ENCODE measurements at regions not wholly inside any gene's neighbourhood (a gene's known extent, or its start where the extent isn't known, plus 50 kb on each side); places are given as distances from the start of the nearest gene placed in this dataset.

- DNase-seq: no peak
Measured at GRCh38 chr14:85281921-85282320, 248.0 kb upstream of the FLRT2 start.

- DNase-seq: no peak
Measured at GRCh38 chr14:85288041-85288440, 241.9 kb upstream of the FLRT2 start.

GRCh38 chr14:85291731-85292130 lies 238.2 kb upstream of the FLRT2 start:
- DNase-seq: no peak

GRCh38 chr14:85293612-85294234 lies 236.2 kb upstream of the FLRT2 start:
- no peak for DNase-seq

DNA sequence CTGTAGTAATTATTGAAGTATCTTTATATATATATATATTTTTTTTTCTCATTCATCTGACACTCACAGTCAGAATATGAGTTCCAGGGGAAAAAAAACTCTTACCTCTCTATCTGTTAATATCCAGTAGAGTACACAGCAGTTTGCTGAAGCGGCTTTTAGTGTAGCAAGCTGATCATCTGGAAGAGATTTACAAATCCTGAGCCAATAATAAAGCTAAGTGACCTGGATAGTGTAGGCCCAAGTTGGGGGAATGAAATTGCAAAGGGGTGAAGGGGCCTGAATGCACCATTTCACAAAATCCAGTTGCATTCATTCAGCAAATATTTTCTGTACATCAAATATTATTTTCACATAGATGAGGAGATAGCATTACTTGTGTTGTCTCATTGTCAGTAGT lies 234.6 kb upstream of the FLRT2 start:
- DNase-seq: no peak

- no peak for DNase-seq
Measured at GRCh38 chr14:85296456-85297210, 233.3 kb upstream of the FLRT2 start.

DNA sequence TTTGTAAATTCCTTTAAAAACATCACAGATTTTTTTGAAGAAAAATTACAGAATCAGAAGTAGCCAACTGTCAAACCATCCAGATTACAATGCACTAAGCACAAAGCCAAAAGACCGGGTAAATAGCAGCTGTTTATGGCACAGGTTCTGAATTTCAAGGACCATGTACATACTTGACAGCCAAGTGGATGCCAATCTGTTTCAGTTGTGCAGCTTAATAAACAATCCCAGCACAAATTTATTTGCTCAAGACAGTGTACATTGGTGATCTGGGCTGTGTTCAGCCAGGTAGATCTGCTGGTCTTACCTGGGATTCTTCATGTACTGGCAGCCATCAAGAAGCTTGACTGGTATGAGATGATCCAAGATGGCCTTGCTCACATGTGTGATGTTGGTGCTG lies 229.8 kb upstream of the FLRT2 start:
- DNase-seq: no peak

DNA sequence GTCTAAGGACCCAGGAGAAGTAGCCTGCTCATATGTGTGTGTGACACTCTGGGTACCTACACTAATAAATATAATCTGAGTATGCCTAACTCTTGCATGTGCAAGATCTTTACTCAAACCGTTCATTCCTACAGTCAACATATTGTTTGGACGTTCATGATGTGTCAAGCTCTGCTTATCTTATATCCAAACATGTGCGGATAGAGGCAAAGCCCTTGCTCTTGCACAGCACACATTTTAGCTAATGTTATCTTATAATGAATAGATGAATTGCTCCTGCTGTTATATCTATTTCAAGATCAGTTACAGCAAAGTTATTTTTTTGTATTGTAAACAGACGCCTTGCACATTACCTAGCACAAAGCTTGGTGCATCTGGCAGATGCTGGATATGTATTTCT lies 228.4 kb upstream of the FLRT2 start:
- DNase-seq: no peak

DNA sequence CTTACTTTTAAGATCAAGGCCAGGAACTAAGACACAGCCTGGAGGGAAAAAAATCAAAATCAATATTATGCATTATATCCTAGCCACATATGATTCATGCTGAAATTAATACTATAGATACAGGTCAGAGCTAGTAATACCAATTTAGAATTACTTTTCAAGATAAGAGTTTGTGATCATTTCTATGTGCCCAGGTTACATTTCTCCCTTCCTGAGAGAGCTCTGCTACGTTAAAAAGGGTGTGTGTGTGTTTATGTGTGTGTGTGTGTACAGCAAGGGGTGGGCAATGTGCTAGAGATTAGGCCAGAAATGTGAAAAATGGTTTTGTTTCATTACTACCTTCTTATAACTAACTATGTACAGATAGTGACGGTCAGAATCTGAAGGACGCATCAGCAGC lies 223.9 kb upstream of the FLRT2 start:
- no peak for DNase-seq

GRCh38 chr14:85308531-85309300 lies 221.2 kb upstream of the FLRT2 start:
- peak; percentile 25 for DNase-seq

DNA sequence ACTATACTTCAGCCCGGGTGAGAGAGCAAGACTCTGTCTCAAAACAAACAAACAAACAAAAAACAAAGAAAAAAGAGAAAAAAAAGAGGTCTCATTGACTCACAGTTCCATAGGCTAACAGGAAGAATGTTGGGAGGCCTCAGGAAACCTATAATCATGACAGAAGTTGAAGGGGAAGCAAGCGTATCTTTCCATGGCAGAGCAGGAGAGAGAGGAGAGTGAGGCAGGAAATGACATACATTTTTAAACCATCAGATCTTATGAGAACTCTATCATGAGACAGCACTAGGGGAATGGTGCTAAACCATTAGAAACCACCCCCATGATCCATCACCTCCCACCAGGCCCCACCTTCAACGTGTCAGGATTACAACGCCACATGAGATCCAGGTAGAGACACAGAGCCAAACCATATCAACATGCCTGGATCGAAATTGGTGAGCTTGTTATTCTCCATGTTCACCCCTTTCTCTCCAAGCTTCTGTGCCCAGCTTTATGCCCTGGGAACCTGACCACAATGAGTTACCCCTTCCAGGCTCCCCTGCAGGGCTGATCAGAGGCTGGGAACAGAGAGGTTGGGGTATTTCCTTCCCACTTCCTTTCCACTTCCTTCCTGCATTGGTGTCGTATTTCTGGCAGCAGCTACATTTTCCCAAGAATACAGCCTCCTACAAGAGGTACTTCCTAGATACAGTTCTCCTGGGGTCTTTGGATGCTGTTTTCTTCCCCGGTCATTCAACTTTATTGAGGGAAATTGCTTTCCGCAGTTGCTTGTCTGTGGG lies 219.3 kb upstream of the FLRT2 start:
- DNase-seq: no peak

DNA sequence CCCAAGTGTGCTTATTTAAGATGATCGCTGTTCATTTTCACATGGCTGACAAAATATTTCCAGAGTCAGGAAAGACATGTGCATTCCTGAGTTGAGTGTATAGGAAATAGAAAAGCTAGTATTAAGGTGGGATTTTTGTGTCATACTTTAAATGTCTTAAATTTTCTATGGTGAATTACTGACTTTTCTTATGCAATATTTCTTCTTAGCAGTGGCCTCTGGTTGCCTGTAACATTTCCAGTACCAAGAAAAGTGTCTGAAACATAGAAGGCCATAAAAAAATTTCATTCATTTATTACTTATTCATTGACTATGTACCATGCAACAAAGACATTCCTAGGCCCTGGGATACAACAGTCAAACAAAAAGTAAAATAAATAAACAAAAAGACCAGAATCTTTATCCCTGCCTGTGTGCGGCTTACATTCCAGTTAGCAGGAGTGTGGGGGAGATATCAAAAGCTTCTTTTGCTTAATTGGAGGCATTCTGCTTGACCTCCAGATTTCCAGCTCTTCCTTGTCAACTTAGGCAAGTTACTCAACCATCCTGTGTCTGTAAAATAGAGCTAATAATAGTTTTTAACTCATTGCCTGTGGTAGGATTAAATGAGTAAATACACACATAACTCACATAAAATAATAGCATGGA lies 216.3 kb upstream of the FLRT2 start:
- no peak for DNase-seq

DNA sequence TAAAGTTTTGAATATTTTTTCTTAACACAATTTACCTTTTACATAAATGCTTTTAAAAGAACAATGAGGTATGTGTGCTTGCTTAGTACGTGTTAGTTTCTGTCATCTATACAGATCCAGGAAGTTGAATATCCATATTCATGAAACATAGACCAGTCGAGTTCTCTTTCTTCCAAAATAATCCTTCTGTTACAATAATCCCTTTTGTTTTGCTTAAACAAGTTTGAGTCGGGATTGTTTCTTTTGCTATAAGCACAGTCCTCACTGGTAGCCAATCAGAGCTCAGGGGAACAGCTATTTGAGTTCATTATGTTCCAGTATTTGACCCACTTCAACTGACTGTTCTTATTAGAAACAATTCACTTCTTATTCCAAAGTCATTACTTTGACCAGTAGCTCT lies 214.7 kb upstream of the FLRT2 start:
- no peak for DNase-seq

GRCh38 chr14:85315733-85316290 lies 214.1 kb upstream of the FLRT2 start:
- no peak for DNase-seq

- no peak for DNase-seq
Measured at GRCh38 chr14:85316701-85317410, 213.1 kb upstream of the FLRT2 start.

GRCh38 chr14:85317491-85318021 lies 212.4 kb upstream of the FLRT2 start:
- no peak for DNase-seq

GRCh38 chr14:85319101-85319500 lies 210.8 kb upstream of the FLRT2 start:
- DNase-seq: no peak

DNA sequence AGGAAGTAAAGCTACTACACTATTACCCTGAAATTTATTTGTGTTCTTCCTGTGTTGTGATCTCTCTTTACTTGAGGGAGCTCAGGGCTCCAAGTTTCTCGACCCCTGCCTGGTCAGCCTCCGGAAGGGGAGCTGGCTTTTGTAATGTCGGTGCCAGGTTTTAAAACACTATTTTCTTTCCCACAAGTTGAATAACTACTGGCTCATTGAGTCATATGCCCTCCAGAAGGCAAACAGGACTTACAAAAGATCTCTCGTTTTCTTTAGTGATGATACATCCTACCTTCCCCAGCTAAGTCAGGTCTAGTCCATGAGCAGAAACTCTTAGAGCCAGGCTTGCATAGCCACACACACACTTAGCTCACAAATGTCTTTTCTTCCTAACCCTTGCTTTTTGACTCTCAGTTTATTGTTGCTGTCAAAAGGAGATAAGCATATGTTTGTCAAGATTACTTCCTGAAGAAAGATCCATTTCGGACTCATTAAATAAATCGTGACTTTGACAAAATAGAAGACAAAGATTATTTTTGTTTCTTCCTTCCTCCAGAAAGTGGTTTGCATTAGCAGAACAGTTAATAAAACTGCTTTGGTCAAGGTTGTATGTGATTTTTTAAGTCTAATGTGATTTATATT lies 209.8 kb upstream of the FLRT2 start:
- no peak for DNase-seq

DNA sequence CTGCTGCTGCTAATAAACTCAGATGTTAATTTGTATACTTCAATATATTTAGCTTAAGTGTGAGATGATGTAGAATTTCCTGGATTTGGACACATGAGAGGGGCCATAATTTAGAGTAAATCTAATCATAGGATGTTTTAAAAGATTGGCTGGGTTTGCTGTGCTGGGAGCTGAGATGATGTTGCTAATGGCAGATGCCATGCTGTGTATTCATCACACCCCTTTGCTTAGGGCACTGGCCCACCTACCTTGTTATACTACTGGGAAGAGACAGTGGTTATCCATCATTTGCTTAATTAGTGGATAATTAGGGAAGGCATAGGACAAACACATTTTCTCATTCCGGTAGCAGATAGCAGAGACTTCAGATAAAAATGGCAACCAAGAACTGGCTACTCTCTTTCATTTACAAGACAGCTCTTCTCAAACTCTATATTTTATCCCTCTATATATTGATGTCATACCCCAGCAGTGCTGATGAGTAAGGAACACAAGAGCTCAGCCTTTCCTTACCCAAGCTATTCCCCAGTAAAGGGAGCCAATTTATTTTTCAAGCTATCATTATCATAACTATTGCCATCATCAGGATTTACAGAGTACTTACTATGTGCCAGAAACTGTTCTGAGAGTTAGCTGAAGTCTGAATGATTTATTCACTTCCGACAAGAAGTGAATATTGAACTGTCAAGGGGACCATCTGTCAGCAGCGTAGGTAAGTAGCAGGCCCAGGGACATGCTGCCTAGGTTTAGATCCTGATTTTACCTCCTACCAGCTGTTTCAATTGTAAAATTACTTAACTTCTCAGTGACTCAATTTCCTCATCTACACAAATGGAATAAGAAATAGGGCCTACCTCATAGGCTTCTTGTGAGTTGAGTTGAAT lies 204.6 kb upstream of the FLRT2 start:
- DNase-seq: peak; percentile 48

GRCh38 chr14:85332401-85332800 lies 197.5 kb upstream of the FLRT2 start:
- DNase-seq: no peak
